HCT116 (cell line): ENCODE measurements at regions not wholly inside any gene's neighbourhood (a gene's known extent, or its start where the extent isn't known, plus 50 kb on each side); places are given as distances from the start of the nearest gene placed in this dataset.

Source experiments
- POLR2A ChIP-seq: IDR thresholded peaks from 2 replicates; pipeline ENCODE4 v1.7.0; 2011; ENCODE audit warnings: borderline replicate concordance; ENCODE audit not compliant: insufficient read depth, insufficient read length; ENCODE audit errors: extremely low read depth
- POLR2AphosphoS5 ChIP-seq: IDR thresholded peaks from 2 replicates; pipeline ENCODE4 v1.6.1; 2011; ENCODE audit warnings: mild to moderate bottlenecking, low read depth, low read length, moderate library complexity
- YY1 ChIP-seq: IDR thresholded peaks from 2 replicates; pipeline ENCODE4 v1.6.1; 2011; ENCODE audit warnings: low read length, low read depth, moderate library complexity, mild to moderate bottlenecking; ENCODE audit not compliant: insufficient replicate concordance; ENCODE audit errors: extremely low read depth
- TF ChIP-seq, protein P1 (sequence below), 3 experiments: fragments of 200-600 bp in 1 of 3; sonication (generic) in 1 of 3; IDR thresholded peaks in 2 of 3; conservative IDR thresholded peaks in 1 of 3; 2 replicates each; pipeline ENCODE4 v1.5.1; 2012 to 2017; ENCODE audit warnings: low read depth in 2 of 3, low read length in 2 of 3, antibody characterized with exemption in 1 of 3, borderline replicate concordance in 1 of 3, control low read depth in 1 of 3, mild to moderate bottlenecking in 1 of 3, mixed read lengths in 1 of 3, mixed run types in 1 of 3, moderate library complexity in 1 of 3; ENCODE audit not compliant: insufficient read depth in 1 of 3
- TF ChIP-seq, protein P2 (sequence below): IDR thresholded peaks from 2 replicates; pipeline ENCODE4 v1.6.1; 2012

DNA sequence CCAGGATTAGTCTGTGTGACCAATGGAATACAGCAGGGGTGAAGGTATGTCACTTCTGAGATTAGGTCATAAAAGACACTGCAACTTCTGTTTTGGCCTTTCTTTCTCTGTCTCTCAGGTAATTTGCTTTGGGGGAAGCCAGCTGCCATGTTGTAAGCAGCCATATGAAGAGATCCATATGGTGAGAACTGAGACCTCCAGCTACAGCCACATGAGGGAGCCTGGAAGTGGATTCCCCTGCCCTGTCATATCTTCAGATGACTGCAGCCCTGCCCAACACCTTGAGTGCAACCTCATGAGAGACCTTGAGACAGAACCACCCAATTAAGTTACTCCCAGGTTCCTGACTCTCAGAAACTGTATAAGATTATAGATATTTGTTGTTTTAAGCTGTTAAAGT is 70.1 kb upstream of the ESRRG start:
- TF ChIP-seq, protein P1, sequence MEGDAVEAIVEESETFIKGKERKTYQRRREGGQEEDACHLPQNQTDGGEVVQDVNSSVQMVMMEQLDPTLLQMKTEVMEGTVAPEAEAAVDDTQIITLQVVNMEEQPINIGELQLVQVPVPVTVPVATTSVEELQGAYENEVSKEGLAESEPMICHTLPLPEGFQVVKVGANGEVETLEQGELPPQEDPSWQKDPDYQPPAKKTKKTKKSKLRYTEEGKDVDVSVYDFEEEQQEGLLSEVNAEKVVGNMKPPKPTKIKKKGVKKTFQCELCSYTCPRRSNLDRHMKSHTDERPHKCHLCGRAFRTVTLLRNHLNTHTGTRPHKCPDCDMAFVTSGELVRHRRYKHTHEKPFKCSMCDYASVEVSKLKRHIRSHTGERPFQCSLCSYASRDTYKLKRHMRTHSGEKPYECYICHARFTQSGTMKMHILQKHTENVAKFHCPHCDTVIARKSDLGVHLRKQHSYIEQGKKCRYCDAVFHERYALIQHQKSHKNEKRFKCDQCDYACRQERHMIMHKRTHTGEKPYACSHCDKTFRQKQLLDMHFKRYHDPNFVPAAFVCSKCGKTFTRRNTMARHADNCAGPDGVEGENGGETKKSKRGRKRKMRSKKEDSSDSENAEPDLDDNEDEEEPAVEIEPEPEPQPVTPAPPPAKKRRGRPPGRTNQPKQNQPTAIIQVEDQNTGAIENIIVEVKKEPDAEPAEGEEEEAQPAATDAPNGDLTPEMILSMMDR (IDR thresholded peaks at IDR 0.05 in 2 of 3, conservative IDR thresholded peaks at IDR 0.05 in 1 of 3; ENCODE audit: borderline replicate concordance in 1 of 3, insufficient read depth in 1 of 3, low read depth in 2 of 3, low read length in 2 of 3), result no peak
- no peak for TF ChIP-seq POLR2A
- no peak for TF ChIP-seq YY1
- no peak for TF ChIP-seq POLR2AphosphoS5
- TF ChIP-seq, protein P2, sequence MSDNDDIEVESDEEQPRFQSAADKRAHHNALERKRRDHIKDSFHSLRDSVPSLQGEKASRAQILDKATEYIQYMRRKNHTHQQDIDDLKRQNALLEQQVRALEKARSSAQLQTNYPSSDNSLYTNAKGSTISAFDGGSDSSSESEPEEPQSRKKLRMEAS, result no peak
